ENCODE measurements at regions not wholly inside any gene's neighbourhood (a gene's known extent, or its start where the extent isn't known, plus 50 kb on each side); places are given as distances from the start of the nearest gene placed in this dataset.
"Not testable (repeated sequence)": the region's sequence is repeated elsewhere in the genome, so short reads cannot be mapped to it uniquely, and the experiment has no call there.

- no peaks in the 10 kb centered on the region for H3K4me1 ChIP-seq
- no peak overlapping the region for H3K27ac ChIP-seq
- H3K9me3 ChIP-seq (replicated peaks in 1 of 11) = no peaks in the 10 kb centered on the region
- H4K20me1 ChIP-seq = no peaks in the 10 kb centered on the region
- no peak overlapping the region for H3K4me3 ChIP-seq
- H3K36me3 ChIP-seq = no peaks in the 10 kb centered on the region
- no peak for TF ChIP-seq Cebpa-rat (IDR thresholded peaks at IDR 0.05)
- no peak overlapping the region for H3K9ac ChIP-seq
- H3K27me3 ChIP-seq = no peaks in the 10 kb centered on the region
- no peak overlapping the region for H3K4me2 ChIP-seq
These were observed 306.3 kb downstream of the FZD1 start for GRCh38 chr7:91570560-91570959.

GRCh38 chr7:91571601-91572000, 307.4 kb downstream of the FZD1 start:
- Histone ChIP-seq H4K20me1 (no peaks in the 10 kb centered on the region), H3K9me3 (replicated peaks in 1 of 11) (no peaks in the 10 kb centered on the region; a peak in 1 of 22 replicates), H3K27ac (no peak overlapping the region)

GRCh38 chr7:91573405-91573804, 307.1 kb downstream of the MTERF1 start:
- Histone ChIP-seq H3K4me1 (no peaks in the 10 kb centered on the region), H3K27ac (no peak overlapping the region), H4K20me1 (no peaks in the 10 kb centered on the region), H3K4me3 (no peak overlapping the region), H3K36me3 (no peaks in the 10 kb centered on the region), H3K4me2 (no peak overlapping the region), H3K9ac (no peak overlapping the region), H3K27me3 (no peaks in the 10 kb centered on the region), H3K9me3 (replicated peaks in 1 of 11) (no peaks in the 10 kb centered on the region; a peak in 2 of 22 replicates)
- no peak for TF ChIP-seq Cebpa-rat (IDR thresholded peaks at IDR 0.05)

More at GRCh38 chr7:91571601-91572000, 307.4 kb downstream of the FZD1 start:
- H3K4me3 ChIP-seq = no peak overlapping the region
- TF ChIP-seq Cebpa-rat (IDR thresholded peaks at IDR 0.05) = no peak
- H3K27me3 ChIP-seq = no peaks in the 10 kb centered on the region
- H3K4me2 ChIP-seq = no peak overlapping the region
- H3K36me3 ChIP-seq = no peaks in the 10 kb centered on the region
- H3K9ac ChIP-seq = no peak overlapping the region
- no peaks in the 10 kb centered on the region for H3K4me1 ChIP-seq

GRCh38 chr7:91576459-91576858, 304.0 kb downstream of the MTERF1 start:
- not testable (repeated sequence) for H3K36me3 ChIP-seq; H4K20me1 ChIP-seq; H3K4me2 ChIP-seq; H3K9me3 ChIP-seq (replicated peaks in 1 of 11); H3K9ac ChIP-seq; H3K27ac ChIP-seq; H3K27me3 ChIP-seq; H3K4me3 ChIP-seq; H3K4me1 ChIP-seq

- Histone ChIP-seq H3K36me3 (no peaks in the 10 kb centered on the region), H3K4me1 (no peaks in the 10 kb centered on the region), H4K20me1 (no peaks in the 10 kb centered on the region), H3K27ac (no peak overlapping the region), H3K9ac (no peak overlapping the region), H3K4me2 (no peak overlapping the region), H3K4me3 (no peak overlapping the region), H3K27me3 (no peaks in the 10 kb centered on the region), H3K9me3 (replicated peaks in 1 of 11) (no peaks in the 10 kb centered on the region; a peak in 2 of 22 replicates)
- TF ChIP-seq Cebpa-rat (IDR thresholded peaks at IDR 0.05) = no peak
These were observed 300.7 kb downstream of the MTERF1 start for GRCh38 chr7:91579837-91580236.

GRCh38 chr7:91582799-91583477, 297.6 kb downstream of the MTERF1 start:
- H3K36me3 ChIP-seq = no peaks in the 10 kb centered on the region
- H4K20me1 ChIP-seq = no peaks in the 10 kb centered on the region
- H3K9ac ChIP-seq = no peak overlapping the region
- no peak overlapping the region for H3K4me3 ChIP-seq
- no peak overlapping the region for H3K27ac ChIP-seq
- H3K4me1 ChIP-seq = no peaks in the 10 kb centered on the region
- no peaks in the 10 kb centered on the region for H3K27me3 ChIP-seq
- no peak for TF ChIP-seq Cebpa-rat (IDR thresholded peaks at IDR 0.05)
- H3K9me3 ChIP-seq (replicated peaks in 1 of 11) = no peaks in the 10 kb centered on the region
- no peak overlapping the region for H3K4me2 ChIP-seq

GRCh38 chr7:91596287-91596686, 284.2 kb downstream of the MTERF1 start:
- peaks cover 11 to 15% (median 14%) of the 10 kb centered on the region in 10 experiments; a peak in 15 of 20 replicates for H3K4me1 ChIP-seq
- peaks cover 0 to 4% (median 0%) of the 10 kb centered on the region in 11 experiments; a peak in 1 of 22 replicates for H3K9me3 ChIP-seq (replicated peaks in 1 of 11)
- TF ChIP-seq Cebpa-rat (IDR thresholded peaks at IDR 0.05) = no peak
- peak overlapping the region in 2 of 11 experiments; percentile 16 to 48; a peak in 2 of 22 replicates for H3K27ac ChIP-seq
- H3K4me2 ChIP-seq = peak overlapping the region; percentile 5 to 47 (median 25); a peak in 14 of 22 replicates
- H3K27me3 ChIP-seq = no peaks in the 10 kb centered on the region
- no peaks in the 10 kb centered on the region for H3K36me3 ChIP-seq
- no peak overlapping the region for H3K4me3 ChIP-seq
- H4K20me1 ChIP-seq = no peaks in the 10 kb centered on the region
- H3K9ac ChIP-seq = no peak overlapping the region

- Histone ChIP-seq H3K4me3 (no peak overlapping the region), H3K27ac (no peak overlapping the region), H3K4me1 (peaks cover 11 to 15% (median 14%) of the 10 kb centered on the region in 10 experiments; a peak in 15 of 20 replicates), H3K4me2 (no peak overlapping the region), H3K36me3 (no peaks in the 10 kb centered on the region), H3K9me3 (replicated peaks in 1 of 11) (no peaks in the 10 kb centered on the region), H3K9ac (no peak overlapping the region), H3K27me3 (no peaks in the 10 kb centered on the region), H4K20me1 (no peaks in the 10 kb centered on the region)
- no peak for TF ChIP-seq Cebpa-rat (IDR thresholded peaks at IDR 0.05)
These were observed 281.7 kb downstream of the MTERF1 start for GRCh38 chr7:91598791-91599190.

- Histone ChIP-seq H3K9me3 (replicated peaks in 1 of 11) (no peaks in the 10 kb centered on the region), H3K4me1 (peaks cover 11 to 15% (median 14%) of the 10 kb centered on the region in 10 experiments; a peak in 15 of 20 replicates), H4K20me1 (no peaks in the 10 kb centered on the region), H3K27ac (no peak overlapping the region), H3K27me3 (no peaks in the 10 kb centered on the region), H3K36me3 (no peaks in the 10 kb centered on the region), H3K4me2 (no peak overlapping the region), H3K4me3 (no peak overlapping the region), H3K9ac (no peak overlapping the region)
- TF ChIP-seq Cebpa-rat (IDR thresholded peaks at IDR 0.05) = no peak
These were observed 280.4 kb downstream of the MTERF1 start for GRCh38 chr7:91600112-91600511.

- Histone ChIP-seq H3K36me3 (no peaks in the 10 kb centered on the region), H4K20me1 (no peaks in the 10 kb centered on the region), H3K9me3 (replicated peaks in 1 of 11) (no peaks in the 10 kb centered on the region), H3K27ac (no peak overlapping the region), H3K9ac (no peak overlapping the region), H3K4me2 (no peak overlapping the region), H3K4me3 (no peak overlapping the region), H3K4me1 (no peaks in the 10 kb centered on the region), H3K27me3 (no peaks in the 10 kb centered on the region)
- TF ChIP-seq Cebpa-rat (IDR thresholded peaks at IDR 0.05) = no peak
These were observed 276.8 kb downstream of the MTERF1 start for GRCh38 chr7:91603707-91604106.

Data from BLaER1 treated with 17β-estradiol and CSF1 and Interleukin-3, amounts not matched to agents 10 nM and 100 nM (cell line).